ENCODE measurements at regions not wholly inside any gene's neighbourhood (a gene's known extent, or its start where the extent isn't known, plus 50 kb on each side); places are given as distances from the start of the nearest gene placed in this dataset.

DNA sequence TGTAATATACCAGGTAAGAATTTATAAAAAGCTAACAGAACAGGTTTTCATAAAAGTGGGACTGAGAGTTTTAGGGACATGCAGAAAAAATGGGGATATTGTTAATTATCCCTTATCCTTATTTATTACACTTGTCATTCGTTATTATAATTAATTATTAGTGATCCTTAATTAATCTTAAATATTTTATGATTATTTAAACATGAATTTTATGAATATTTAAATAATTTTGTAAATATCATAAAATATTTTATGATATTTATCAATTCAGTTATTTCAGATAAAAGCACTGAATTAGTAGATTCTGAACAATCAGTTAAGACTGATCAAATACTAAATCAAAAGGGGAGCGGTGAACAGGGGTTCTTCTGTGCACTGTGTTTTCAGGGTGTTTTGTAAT lies 300.1 kb downstream of the PAX1 start:
- ATAC-seq (no peak), DNase-seq (ENCODE audit: low spot score) (no peak)
- 0 out of 2 replicates have a peak, but pooled peaks cover 2% of the 10 kb centered on the region for H3K4me1 Mint-ChIP-seq
- no peak overlapping the region for H3K4me3 Mint-ChIP-seq
- H3K27me3 Mint-ChIP-seq (ENCODE audit: low read depth), result no peaks in the 10 kb centered on the region
- peaks cover 19% of the 10 kb centered on the region for H3K36me3 Mint-ChIP-seq
- POLR2A ChIA-PET, result no interaction called here
- H3K9me3 Mint-ChIP-seq, result peaks cover 22% of the 10 kb centered on the region
- CTCF ChIA-PET, result no interaction called here
- H3K27ac Mint-ChIP-seq, result no peak overlapping the region
- TF ChIP-seq, protein P1, sequence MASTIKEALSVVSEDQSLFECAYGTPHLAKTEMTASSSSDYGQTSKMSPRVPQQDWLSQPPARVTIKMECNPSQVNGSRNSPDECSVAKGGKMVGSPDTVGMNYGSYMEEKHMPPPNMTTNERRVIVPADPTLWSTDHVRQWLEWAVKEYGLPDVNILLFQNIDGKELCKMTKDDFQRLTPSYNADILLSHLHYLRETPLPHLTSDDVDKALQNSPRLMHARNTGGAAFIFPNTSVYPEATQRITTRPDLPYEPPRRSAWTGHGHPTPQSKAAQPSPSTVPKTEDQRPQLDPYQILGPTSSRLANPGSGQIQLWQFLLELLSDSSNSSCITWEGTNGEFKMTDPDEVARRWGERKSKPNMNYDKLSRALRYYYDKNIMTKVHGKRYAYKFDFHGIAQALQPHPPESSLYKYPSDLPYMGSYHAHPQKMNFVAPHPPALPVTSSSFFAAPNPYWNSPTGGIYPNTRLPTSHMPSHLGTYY (CRISPR knock-in tag; IDR thresholded peaks at IDR 0.05), result no peak
- TF ChIP-seq HMGA2 (CRISPR knock-in tag; IDR thresholded peaks at IDR 0.05), result peak; percentile 93

DNA sequence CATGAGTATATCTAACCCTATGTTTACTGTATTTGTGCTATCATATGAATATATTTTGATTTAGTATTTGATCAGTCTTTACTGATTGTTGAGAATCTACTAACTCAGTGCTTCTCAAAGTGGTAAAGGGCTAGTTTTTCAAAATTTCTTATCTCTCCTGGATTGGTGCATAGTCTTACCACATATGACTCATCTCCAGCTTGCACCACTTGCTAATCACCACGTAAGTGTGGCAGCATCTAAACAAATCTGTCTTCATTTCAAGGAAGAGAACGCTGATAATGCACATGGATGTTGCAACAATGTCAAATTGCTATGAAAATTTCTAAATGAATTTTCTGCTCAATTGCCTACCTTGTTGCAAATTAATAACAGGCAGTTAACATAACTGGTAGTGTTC lies 299.5 kb downstream of the PAX1 start:
- POLR2A ChIA-PET, result no interaction called here
- H3K4me1 Mint-ChIP-seq, result 0 out of 2 replicates have a peak, but pooled peaks cover 2% of the 10 kb centered on the region
- H3K27me3 Mint-ChIP-seq (ENCODE audit: low read depth), result no peaks in the 10 kb centered on the region
- peaks cover 18% of the 10 kb centered on the region for H3K9me3 Mint-ChIP-seq
- peaks cover 19% of the 10 kb centered on the region for H3K36me3 Mint-ChIP-seq
- no peak overlapping the region for H3K27ac Mint-ChIP-seq
- no peak for TF ChIP-seq OVOL2 (CRISPR knock-in tag; IDR thresholded peaks at IDR 0.05; ENCODE audit: borderline replicate concordance)
- no peak for TF ChIP-seq NR3C1 (CRISPR knock-in tag; conservative IDR thresholded peaks at IDR 0.05; ENCODE audit: low read depth)
- no peak for TF ChIP-seq NFE2L1 (CRISPR knock-in tag; IDR thresholded peaks at IDR 0.05)
- no peak for TF ChIP-seq GRHL2 (CRISPR knock-in tag; IDR thresholded peaks at IDR 0.05; ENCODE audit: insufficient replicate concordance, severe bottlenecking)
- CTCF ChIA-PET, result no interaction called here
- H3K4me3 Mint-ChIP-seq, result no peak overlapping the region
- no peak for ATAC-seq
- no peak for DNase-seq (ENCODE audit: low spot score)

DNA sequence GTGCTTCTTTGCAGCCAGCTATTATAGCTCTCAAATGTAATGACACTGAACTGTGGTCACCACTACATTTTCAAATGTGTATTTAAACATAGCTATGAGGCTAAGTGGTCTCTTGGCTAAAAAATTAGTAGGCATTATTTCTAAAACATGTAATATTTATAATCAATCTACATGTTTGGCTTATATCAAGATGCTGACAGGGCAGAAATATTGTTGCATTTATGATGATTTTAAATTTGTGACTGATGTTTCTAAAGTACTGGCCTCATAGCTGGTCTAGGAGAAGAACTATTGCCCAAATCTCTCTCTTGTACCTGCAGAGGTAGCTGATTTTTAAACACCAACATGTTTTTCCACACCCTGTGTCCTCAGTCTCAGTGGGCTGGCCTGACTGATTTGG lies 298.2 kb downstream of the PAX1 start:
- H3K27me3 Mint-ChIP-seq (ENCODE audit: low read depth), result no peaks in the 10 kb centered on the region
- DNase-seq (ENCODE audit: low spot score), result no peak
- H3K9me3 Mint-ChIP-seq, result peaks cover 10% of the 10 kb centered on the region
- H3K4me3 Mint-ChIP-seq, result no peak overlapping the region
- POLR2A ChIA-PET, result no interaction called here
- H3K4me1 Mint-ChIP-seq, result 0 out of 2 replicates have a peak, but pooled peaks cover 2% of the 10 kb centered on the region
- no peak for ATAC-seq
- CTCF ChIA-PET, result no interaction called here
- no peak overlapping the region for H3K27ac Mint-ChIP-seq
- peaks cover 8% of the 10 kb centered on the region for H3K36me3 Mint-ChIP-seq
- TF ChIP-seq TEAD4 (CRISPR knock-in tag; IDR thresholded peaks at IDR 0.05) (no peak), MXD4 (CRISPR knock-in tag; IDR thresholded peaks at IDR 0.05; ENCODE audit: borderline replicate concordance) (no peak), ZNF317 (CRISPR knock-in tag; IDR thresholded peaks at IDR 0.05; ENCODE audit: borderline replicate concordance, low read depth) (no peak), HMGA2 (CRISPR knock-in tag; IDR thresholded peaks at IDR 0.05) (no peak), GRHL2 (CRISPR knock-in tag; IDR thresholded peaks at IDR 0.05; ENCODE audit: insufficient replicate concordance, severe bottlenecking) (no peak), RORB (CRISPR knock-in tag; IDR thresholded peaks at IDR 0.05) (no peak), CREB1 (CRISPR knock-in tag; IDR thresholded peaks at IDR 0.05) (no peak), NR1H2 (CRISPR knock-in tag; IDR thresholded peaks at IDR 0.05) (no peak)
- TF ChIP-seq, protein P2, sequence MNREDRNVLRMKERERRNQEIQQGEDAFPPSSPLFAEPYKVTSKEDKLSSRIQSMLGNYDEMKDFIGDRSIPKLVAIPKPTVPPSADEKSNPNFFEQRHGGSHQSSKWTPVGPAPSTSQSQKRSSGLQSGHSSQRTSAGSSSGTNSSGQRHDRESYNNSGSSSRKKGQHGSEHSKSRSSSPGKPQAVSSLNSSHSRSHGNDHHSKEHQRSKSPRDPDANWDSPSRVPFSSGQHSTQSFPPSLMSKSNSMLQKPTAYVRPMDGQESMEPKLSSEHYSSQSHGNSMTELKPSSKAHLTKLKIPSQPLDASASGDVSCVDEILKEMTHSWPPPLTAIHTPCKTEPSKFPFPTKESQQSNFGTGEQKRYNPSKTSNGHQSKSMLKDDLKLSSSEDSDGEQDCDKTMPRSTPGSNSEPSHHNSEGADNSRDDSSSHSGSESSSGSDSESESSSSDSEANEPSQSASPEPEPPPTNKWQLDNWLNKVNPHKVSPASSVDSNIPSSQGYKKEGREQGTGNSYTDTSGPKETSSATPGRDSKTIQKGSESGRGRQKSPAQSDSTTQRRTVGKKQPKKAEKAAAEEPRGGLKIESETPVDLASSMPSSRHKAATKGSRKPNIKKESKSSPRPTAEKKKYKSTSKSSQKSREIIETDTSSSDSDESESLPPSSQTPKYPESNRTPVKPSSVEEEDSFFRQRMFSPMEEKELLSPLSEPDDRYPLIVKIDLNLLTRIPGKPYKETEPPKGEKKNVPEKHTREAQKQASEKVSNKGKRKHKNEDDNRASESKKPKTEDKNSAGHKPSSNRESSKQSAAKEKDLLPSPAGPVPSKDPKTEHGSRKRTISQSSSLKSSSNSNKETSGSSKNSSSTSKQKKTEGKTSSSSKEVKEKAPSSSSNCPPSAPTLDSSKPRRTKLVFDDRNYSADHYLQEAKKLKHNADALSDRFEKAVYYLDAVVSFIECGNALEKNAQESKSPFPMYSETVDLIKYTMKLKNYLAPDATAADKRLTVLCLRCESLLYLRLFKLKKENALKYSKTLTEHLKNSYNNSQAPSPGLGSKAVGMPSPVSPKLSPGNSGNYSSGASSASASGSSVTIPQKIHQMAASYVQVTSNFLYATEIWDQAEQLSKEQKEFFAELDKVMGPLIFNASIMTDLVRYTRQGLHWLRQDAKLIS (CRISPR knock-in tag; IDR thresholded peaks at IDR 0.05; ENCODE audit: borderline replicate concordance), result no peak
- TF ChIP-seq, protein P3, sequence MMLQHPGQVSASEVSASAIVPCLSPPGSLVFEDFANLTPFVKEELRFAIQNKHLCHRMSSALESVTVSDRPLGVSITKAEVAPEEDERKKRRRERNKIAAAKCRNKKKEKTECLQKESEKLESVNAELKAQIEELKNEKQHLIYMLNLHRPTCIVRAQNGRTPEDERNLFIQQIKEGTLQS (CRISPR knock-in tag; conservative IDR thresholded peaks at IDR 0.05), result no peak
- TF ChIP-seq, protein P4, sequence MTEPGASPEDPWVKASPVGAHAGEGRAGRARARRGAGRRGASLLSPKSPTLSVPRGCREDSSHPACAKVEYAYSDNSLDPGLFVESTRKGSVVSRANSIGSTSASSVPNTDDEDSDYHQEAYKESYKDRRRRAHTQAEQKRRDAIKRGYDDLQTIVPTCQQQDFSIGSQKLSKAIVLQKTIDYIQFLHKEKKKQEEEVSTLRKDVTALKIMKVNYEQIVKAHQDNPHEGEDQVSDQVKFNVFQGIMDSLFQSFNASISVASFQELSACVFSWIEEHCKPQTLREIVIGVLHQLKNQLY (CRISPR knock-in tag; IDR thresholded peaks at IDR 0.05), result no peak
- TF ChIP-seq, protein P5, sequence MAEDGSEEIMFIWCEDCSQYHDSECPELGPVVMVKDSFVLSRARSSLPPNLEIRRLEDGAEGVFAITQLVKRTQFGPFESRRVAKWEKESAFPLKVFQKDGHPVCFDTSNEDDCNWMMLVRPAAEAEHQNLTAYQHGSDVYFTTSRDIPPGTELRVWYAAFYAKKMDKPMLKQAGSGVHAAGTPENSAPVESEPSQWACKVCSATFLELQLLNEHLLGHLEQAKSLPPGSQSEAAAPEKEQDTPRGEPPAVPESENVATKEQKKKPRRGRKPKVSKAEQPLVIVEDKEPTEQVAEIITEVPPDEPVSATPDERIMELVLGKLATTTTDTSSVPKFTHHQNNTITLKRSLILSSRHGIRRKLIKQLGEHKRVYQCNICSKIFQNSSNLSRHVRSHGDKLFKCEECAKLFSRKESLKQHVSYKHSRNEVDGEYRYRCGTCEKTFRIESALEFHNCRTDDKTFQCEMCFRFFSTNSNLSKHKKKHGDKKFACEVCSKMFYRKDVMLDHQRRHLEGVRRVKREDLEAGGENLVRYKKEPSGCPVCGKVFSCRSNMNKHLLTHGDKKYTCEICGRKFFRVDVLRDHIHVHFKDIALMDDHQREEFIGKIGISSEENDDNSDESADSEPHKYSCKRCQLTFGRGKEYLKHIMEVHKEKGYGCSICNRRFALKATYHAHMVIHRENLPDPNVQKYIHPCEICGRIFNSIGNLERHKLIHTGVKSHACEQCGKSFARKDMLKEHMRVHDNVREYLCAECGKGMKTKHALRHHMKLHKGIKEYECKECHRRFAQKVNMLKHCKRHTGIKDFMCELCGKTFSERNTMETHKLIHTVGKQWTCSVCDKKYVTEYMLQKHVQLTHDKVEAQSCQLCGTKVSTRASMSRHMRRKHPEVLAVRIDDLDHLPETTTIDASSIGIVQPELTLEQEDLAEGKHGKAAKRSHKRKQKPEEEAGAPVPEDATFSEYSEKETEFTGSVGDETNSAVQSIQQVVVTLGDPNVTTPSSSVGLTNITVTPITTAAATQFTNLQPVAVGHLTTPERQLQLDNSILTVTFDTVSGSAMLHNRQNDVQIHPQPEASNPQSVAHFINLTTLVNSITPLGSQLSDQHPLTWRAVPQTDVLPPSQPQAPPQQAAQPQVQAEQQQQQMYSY (CRISPR knock-in tag; IDR thresholded peaks at IDR 0.05), result no peak
- TF ChIP-seq, protein P6, sequence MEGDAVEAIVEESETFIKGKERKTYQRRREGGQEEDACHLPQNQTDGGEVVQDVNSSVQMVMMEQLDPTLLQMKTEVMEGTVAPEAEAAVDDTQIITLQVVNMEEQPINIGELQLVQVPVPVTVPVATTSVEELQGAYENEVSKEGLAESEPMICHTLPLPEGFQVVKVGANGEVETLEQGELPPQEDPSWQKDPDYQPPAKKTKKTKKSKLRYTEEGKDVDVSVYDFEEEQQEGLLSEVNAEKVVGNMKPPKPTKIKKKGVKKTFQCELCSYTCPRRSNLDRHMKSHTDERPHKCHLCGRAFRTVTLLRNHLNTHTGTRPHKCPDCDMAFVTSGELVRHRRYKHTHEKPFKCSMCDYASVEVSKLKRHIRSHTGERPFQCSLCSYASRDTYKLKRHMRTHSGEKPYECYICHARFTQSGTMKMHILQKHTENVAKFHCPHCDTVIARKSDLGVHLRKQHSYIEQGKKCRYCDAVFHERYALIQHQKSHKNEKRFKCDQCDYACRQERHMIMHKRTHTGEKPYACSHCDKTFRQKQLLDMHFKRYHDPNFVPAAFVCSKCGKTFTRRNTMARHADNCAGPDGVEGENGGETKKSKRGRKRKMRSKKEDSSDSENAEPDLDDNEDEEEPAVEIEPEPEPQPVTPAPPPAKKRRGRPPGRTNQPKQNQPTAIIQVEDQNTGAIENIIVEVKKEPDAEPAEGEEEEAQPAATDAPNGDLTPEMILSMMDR (IDR thresholded peaks at IDR 0.05), result no peak
- TF ChIP-seq, protein P7, sequence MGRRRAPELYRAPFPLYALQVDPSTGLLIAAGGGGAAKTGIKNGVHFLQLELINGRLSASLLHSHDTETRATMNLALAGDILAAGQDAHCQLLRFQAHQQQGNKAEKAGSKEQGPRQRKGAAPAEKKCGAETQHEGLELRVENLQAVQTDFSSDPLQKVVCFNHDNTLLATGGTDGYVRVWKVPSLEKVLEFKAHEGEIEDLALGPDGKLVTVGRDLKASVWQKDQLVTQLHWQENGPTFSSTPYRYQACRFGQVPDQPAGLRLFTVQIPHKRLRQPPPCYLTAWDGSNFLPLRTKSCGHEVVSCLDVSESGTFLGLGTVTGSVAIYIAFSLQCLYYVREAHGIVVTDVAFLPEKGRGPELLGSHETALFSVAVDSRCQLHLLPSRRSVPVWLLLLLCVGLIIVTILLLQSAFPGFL (CRISPR knock-in tag; IDR thresholded peaks at IDR 0.05; ENCODE audit: borderline replicate concordance), result no peak
